DOHH2 (cell line): ENCODE measurements at regions not wholly inside any gene's neighbourhood (a gene's known extent, or its start where the extent isn't known, plus 50 kb on each side); places are given as distances from the start of the nearest gene placed in this dataset.

Experiments
- EZH2phosphoT487 ChIP-seq: fragments of 200-600 bp; sonication (generic); IDR thresholded peaks from 2 replicates; pipeline ENCODE4 v1.6.1; 2017; ENCODE audit warnings: borderline replicate concordance, mild to moderate bottlenecking, antibody characterized with exemption, low read length, moderate library complexity, mixed read lengths
- TF ChIP-seq, protein P1 (sequence below): fragments of 200-600 bp; sonication (generic); IDR thresholded peaks from one replicate; pipeline ENCODE4 v1.5.1; 2014; ENCODE audit warnings: antibody characterized with exemption, mild to moderate bottlenecking, low read depth, low read length; ENCODE audit not compliant: poor library complexity, severe bottlenecking

DNA sequence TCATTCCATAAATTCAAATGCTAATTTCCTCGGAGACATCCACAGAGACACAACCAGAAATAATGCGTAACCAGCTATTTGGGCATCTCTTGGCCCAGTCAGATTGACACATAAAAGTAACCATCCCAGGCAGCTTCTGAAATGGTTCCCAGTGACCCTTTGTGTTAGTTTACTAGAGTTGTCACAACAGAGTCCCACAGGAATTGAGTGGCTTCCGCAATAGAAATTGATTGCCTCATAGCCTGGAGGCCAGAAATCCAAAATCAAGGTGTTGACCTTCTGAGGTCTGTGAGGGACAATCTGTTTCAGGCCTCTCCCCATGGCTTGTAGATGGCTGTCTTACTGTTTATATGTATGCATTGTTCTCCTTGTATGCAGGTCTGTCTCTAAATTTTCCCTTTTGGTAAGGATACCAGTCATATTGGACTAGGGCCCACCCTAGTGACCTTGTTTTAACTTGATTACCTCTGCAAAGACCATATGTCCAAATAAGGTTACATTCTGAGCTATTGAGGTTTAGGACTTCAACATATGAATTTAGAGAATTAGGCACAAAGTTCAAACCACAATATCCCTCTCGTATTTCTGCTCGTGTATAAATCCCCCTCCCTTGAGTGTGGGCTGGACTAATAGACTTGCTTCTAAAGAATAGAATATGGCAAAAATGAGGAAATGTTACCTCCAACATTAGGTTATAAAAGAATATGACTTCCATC lies 78.2 kb upstream of the FGGY start:
- TF ChIP-seq, protein P1, sequence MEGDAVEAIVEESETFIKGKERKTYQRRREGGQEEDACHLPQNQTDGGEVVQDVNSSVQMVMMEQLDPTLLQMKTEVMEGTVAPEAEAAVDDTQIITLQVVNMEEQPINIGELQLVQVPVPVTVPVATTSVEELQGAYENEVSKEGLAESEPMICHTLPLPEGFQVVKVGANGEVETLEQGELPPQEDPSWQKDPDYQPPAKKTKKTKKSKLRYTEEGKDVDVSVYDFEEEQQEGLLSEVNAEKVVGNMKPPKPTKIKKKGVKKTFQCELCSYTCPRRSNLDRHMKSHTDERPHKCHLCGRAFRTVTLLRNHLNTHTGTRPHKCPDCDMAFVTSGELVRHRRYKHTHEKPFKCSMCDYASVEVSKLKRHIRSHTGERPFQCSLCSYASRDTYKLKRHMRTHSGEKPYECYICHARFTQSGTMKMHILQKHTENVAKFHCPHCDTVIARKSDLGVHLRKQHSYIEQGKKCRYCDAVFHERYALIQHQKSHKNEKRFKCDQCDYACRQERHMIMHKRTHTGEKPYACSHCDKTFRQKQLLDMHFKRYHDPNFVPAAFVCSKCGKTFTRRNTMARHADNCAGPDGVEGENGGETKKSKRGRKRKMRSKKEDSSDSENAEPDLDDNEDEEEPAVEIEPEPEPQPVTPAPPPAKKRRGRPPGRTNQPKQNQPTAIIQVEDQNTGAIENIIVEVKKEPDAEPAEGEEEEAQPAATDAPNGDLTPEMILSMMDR, result no peak
- no peak for TF ChIP-seq EZH2phosphoT487
